HG03558 (cell line): ENCODE measurements at regions not wholly inside any gene's neighbourhood (a gene's known extent, or its start where the extent isn't known, plus 50 kb on each side); places are given as distances from the start of the nearest gene placed in this dataset.
A peak's percentile ranks its signal among the peaks of the same experiment; 100 is the strongest.
"Not testable (repeated sequence)": the region's sequence is repeated elsewhere in the genome, so short reads cannot be mapped to it uniquely, and the experiment has no call there.

Experiments used
- ATAC-seq: cut with Tn5 transposase; IDR thresholded peaks from one replicate; pipeline ENCODE4 v1.9.1; 2021; ENCODE audit warnings: moderate number of reproducible peaks; ENCODE audit not compliant: unreplicated experiment; ENCODE audit errors: extremely low read depth

DNA sequence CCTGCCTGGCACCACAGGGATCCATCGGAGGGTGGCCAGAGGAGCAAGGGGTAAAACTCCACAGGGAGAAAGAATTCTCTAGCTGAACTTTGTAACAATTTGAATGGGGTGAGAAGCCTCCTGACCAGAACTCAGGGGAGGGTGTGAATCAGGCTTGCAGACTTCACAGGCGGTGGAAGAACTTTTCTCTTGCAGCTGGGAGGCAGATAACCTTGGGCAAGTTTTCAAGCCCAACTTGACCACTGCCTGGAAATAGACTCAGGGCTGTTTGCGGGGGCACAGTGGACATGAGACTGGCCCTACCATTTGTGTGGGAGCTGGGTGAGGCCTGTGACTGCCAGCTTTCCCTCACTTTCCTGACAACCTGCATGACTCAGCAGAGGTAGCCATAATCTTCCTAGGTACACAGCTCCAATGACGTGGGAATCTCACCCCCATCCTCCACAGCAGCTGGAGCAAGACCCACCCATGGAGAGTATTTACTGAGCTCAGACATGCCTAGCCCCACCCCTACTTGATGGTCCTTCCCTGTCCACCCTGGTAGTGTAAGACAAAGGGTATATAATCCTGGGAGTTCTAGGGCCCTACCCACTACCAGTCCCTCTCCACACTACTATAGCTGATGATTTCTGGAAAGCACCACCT, 210.0 kb upstream of the AGTR2 start:
- no peak for ATAC-seq

GRCh38 chrX:115966920-115967319, 203.6 kb upstream of the AGTR2 start:
- no peak for ATAC-seq

GRCh38 chrX:115968436-115969252, 201.9 kb upstream of the AGTR2 start:
- ATAC-seq = no peak

GRCh38 chrX:115970718-115971117, 199.8 kb upstream of the AGTR2 start:
- no peak for ATAC-seq

- ATAC-seq = no peak
Measured at GRCh38 chrX:115972717-115973116, 197.8 kb upstream of the AGTR2 start.

GRCh38 chrX:115978068-115978467, 192.5 kb upstream of the AGTR2 start:
- no peak for ATAC-seq

DNA sequence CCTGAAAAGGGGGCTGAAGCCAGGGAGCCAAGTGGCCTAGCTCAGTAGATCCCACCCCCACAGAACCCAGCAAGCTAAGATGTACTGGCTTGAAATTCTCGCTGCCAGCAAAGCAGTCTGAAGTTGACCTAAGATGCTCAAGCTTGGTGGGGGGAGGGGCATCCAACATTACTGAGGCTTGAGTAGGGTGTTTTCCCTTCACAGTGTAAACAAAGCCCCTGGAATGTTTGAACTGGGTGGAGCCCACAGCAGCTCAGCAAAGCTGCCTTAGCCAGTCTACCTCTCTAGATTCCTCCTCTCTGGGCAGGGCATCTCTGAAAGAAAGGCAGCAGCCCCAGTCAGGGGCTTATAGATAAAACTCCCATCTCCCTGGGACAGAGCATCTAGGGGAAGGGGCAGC, 187.4 kb upstream of the AGTR2 start:
- ATAC-seq = not testable (repeated sequence)

GRCh38 chrX:115987464-115987863, 183.1 kb upstream of the AGTR2 start:
- not testable (repeated sequence) for ATAC-seq

- ATAC-seq = no peak
Measured at GRCh38 chrX:115988825-115989224, 181.7 kb upstream of the AGTR2 start.

- ATAC-seq = no peak
Measured at GRCh38 chrX:115989686-115990085, 180.9 kb upstream of the AGTR2 start.

DNA sequence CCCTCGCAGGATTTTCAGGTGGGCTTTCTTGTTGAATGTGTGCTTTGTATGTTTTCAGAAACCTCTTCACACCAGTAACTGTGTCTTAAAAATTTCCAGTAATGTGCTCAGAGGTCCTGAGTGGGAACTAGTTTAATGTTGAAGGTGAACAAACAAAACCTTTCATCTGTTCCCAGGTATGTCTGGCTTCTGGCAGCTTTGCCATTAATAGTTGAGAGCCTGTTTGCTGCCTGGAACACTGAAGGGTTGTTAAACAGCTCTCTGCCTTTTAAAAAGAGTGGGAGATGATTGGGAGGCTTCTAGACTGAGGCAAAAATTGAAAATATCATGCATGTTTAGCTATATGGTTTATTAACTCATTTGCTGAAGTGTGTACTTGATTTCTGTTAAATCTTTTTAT, 161.2 kb upstream of the AGTR2 start:
- ATAC-seq = no peak

- ATAC-seq = peak; percentile 83
Measured at GRCh38 chrX:116009861-116010710, 160.5 kb upstream of the AGTR2 start.

DNA sequence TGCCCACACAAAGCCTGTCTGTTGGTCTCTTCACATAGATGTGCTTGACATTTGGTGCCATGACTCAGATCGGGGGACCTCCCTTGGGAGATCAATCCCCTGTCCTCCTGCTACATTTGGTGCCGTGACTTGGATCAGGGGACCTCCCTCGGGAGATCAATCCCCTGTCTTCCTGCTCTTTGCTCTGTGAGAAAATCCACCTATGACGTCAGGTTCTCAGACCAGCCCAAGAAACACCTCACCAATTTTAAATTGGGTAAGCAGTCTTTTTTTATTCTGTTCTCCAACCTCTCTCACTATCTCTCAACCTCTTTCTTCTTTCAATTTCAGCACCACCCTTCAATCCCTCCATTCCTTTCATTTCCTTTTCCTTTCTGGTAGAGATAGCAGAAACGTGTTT, 159.6 kb upstream of the AGTR2 start:
- no peak for ATAC-seq

DNA sequence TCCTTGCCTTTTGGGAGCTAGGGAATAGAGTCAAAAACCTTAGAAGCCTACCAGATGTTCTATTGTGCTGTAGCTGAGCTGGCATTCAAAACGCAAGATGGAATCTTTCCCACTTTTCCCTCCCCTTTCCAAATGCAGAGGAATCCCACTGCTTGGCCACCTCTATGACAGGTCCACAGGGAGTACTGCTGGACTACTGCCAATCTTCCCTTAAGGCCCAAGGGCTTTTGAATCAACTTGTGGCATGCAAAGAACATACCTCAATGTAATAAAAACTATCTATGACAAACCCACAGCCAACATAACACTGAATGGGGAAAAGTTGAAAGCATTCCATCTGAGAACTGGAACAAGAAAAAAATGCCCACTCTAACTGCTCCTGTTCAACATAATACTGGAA, 139.2 kb upstream of the AGTR2 start:
- no peak for ATAC-seq
